ENCODE measurements at regions not wholly inside any gene's neighbourhood (a gene's known extent, or its start where the extent isn't known, plus 50 kb on each side); places are given as distances from the start of the nearest gene placed in this dataset.
"Not testable (repeated sequence)": the region's sequence is repeated elsewhere in the genome, so short reads cannot be mapped to it uniquely, and the experiment has no call there.

- Mint-ChIP-seq H3K27ac (no peak overlapping the region), H3K36me3 (no peaks in the 10 kb centered on the region), H3K4me3 (no peak overlapping the region), H3K9me3 (peaks cover 2% of the 10 kb centered on the region), H3K4me1 (no peaks in the 10 kb centered on the region), H3K27me3 (no peaks in the 10 kb centered on the region)
- no peak for ATAC-seq
Measured at GRCh38 chr4:52425751-52426326, 233.3 kb downstream of the USP46 start.

GRCh38 chr4:52431410-52431809 lies 227.7 kb downstream of the USP46 start:
- Mint-ChIP-seq H3K9me3 (no peaks in the 10 kb centered on the region), H3K36me3 (no peaks in the 10 kb centered on the region), H3K27me3 (no peaks in the 10 kb centered on the region), H3K27ac (no peak overlapping the region), H3K4me3 (no peak overlapping the region), H3K4me1 (no peaks in the 10 kb centered on the region)
- ATAC-seq = no peak

- H3K4me3 Mint-ChIP-seq = no peak overlapping the region
- no peak for ATAC-seq
- H3K9me3 Mint-ChIP-seq = no peaks in the 10 kb centered on the region
- H3K27me3 Mint-ChIP-seq = no peaks in the 10 kb centered on the region
- no peaks in the 10 kb centered on the region for H3K4me1 Mint-ChIP-seq
- H3K36me3 Mint-ChIP-seq = no peaks in the 10 kb centered on the region
- H3K27ac Mint-ChIP-seq = no peak overlapping the region
Measured at GRCh38 chr4:52431869-52432268, 227.2 kb downstream of the USP46 start.

- H3K4me1 Mint-ChIP-seq, ATAC-seq, H3K4me3 Mint-ChIP-seq, H3K27ac Mint-ChIP-seq, H3K9me3 Mint-ChIP-seq, H3K36me3 Mint-ChIP-seq: not testable (repeated sequence)
- H3K27me3 Mint-ChIP-seq = peaks cover 18% of the 10 kb centered on the region
Measured at GRCh38 chr4:52442524-52442923, 216.6 kb downstream of the USP46 start.

DNA sequence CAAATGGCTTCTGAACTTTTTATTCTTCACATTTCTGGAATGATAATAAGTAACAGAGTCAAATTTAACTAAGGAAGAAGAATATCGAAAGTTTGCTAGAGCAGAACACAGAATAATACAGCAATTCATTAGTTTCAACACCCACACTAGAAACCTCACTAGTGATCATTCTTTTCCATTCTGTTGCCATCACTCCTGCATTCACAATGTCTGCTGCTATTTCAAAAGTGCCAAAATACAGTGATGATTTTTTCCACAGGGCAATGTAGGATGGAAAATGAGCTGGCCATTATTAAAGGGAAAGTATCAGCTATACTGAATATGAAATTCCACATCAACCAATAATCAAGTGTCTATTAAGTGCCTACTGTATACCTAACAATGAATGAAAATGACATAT lies 186.7 kb downstream of the USP46 start:
- H3K4me3 Mint-ChIP-seq = no peak overlapping the region
- H3K27ac Mint-ChIP-seq = no peak overlapping the region
- H3K36me3 Mint-ChIP-seq = no peaks in the 10 kb centered on the region
- H3K27me3 Mint-ChIP-seq = peaks cover 11% of the 10 kb centered on the region
- H3K4me1 Mint-ChIP-seq = no peaks in the 10 kb centered on the region
- ATAC-seq = no peak
- peaks cover 6% of the 10 kb centered on the region for H3K9me3 Mint-ChIP-seq

DNA sequence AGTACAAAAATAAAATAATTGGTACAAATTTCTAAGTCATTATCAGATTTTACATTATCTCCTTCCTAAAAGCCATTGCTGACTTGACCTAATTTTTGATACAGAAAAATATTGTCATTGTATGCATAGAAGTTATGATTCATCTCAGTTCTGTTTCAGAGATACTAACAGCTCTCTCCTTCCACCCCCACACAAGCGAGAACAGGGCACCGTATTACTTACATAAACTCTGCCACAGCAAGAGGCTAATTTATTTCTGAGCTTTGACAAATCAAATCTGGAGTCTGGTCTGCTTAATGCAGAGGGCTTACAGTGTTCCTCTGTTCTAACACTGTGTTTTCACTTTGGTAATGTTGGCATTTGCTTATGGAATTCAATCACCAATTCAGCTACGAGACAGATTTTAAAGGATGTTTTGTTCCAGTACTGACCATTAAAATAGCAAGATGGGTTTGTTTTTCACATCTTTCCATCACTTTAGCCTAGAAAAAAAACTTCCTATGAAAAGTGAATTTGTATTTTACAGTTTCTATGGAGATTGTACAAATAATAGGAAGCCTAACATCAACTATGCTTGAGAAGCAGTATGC lies 181.8 kb downstream of the USP46 start:
- Mint-ChIP-seq H3K36me3 (no peaks in the 10 kb centered on the region), H3K27me3 (no peaks in the 10 kb centered on the region), H3K4me1 (no peaks in the 10 kb centered on the region), H3K4me3 (no peak overlapping the region), H3K9me3 (no peaks in the 10 kb centered on the region), H3K27ac (no peak overlapping the region)
- ATAC-seq = no peak

DNA sequence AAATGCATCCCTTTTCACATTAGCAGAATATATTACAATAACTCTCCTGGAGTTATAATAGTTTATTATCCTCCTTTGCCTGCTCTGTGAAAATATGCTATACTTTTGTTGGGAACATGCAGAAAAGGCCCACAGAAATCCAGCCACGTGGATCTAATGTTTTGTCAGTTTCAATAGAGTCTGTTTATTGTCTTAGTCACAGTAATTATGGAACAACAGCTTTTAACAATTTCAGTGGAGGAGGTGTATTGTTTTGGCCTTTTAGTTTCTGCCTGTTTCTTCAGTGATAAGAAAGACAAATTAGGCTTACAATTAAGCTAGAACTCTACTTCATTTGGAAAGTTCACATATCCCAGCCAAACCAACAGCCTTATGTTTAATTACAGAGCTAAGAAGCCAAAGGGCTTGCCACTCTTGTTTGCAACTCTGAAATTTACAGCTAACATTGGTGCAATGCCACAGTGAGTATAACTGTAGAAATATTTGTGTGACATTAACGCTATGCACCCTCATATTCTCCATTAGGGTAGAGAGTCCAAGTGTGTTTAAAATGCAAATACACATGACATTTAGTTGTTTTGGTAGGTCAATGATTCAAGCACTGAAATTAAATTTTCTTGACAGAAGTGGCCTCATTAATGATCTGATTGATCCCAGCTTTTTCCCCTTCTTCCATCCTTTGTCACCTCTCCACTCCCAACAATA lies 175.8 kb downstream of the USP46 start:
- Mint-ChIP-seq H3K4me1 (no peaks in the 10 kb centered on the region), H3K27me3 (peaks cover 18% of the 10 kb centered on the region), H3K27ac (no peak overlapping the region), H3K4me3 (no peak overlapping the region), H3K9me3 (no peaks in the 10 kb centered on the region), H3K36me3 (no peaks in the 10 kb centered on the region)
- ATAC-seq = no peak

- H3K27me3 Mint-ChIP-seq = peaks cover 23% of the 10 kb centered on the region
- H3K9me3 Mint-ChIP-seq = no peaks in the 10 kb centered on the region
- H3K4me1 Mint-ChIP-seq = no peaks in the 10 kb centered on the region
- no peak overlapping the region for H3K27ac Mint-ChIP-seq
- ATAC-seq = no peak
- no peaks in the 10 kb centered on the region for H3K36me3 Mint-ChIP-seq
- H3K4me3 Mint-ChIP-seq = no peak overlapping the region
Measured at GRCh38 chr4:52507774-52508173, 151.3 kb downstream of the USP46 start.

GRCh38 chr4:52510939-52511565 lies 148.0 kb downstream of the USP46 start:
- no peaks in the 10 kb centered on the region for H3K4me1 Mint-ChIP-seq
- no peaks in the 10 kb centered on the region for H3K36me3 Mint-ChIP-seq
- peaks cover 3% of the 10 kb centered on the region for H3K9me3 Mint-ChIP-seq
- ATAC-seq = no peak
- no peak overlapping the region for H3K27ac Mint-ChIP-seq
- H3K4me3 Mint-ChIP-seq = no peak overlapping the region
- H3K27me3 Mint-ChIP-seq = peaks cover 15% of the 10 kb centered on the region

DNA sequence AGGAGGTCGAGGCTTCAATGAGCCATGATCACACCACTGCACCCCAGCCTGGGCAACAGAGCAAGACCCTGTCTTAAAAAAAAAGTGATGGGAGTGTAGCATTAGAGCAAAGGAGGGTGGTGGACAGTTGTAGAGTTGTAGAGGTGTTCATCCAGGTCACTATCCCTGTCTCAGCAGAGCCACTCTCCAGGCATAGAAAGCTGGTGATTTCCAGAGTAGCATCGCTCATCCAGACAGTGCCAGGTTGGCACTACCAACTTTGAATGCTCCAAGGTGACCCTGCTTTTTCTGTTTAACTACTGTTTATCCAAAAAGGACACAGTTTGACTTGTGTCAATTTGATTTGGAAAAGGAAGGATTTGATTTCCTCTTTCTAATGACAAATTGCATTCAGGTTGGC lies 147.3 kb downstream of the USP46 start:
- Mint-ChIP-seq H3K27ac (no peak overlapping the region), H3K27me3 (peaks cover 7% of the 10 kb centered on the region)

DNA sequence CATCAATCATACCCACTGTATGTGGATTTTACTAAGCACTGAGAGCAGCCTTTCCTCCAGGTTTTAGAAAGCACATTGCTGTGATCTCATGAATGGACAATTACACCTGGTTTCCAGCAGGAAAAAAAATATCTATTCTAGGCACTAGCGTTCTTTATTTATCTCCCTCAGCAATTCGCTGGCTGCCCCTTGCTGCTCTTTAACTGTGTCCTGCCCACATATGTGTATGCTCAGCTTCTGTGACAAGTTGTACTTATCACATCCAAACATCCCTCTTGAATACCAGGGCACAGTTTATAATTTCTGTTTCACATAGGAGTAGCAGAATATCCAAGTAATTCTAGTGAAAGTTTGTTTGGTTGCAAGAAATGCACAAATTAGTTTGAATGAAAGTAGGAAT lies 146.8 kb downstream of the USP46 start:
- H3K27ac Mint-ChIP-seq = no peak overlapping the region
- no peak for ATAC-seq
- H3K27me3 Mint-ChIP-seq = peaks cover 3% of the 10 kb centered on the region
- H3K9me3 Mint-ChIP-seq = peaks cover 3% of the 10 kb centered on the region
- H3K36me3 Mint-ChIP-seq = no peaks in the 10 kb centered on the region
- H3K4me1 Mint-ChIP-seq = no peaks in the 10 kb centered on the region
- H3K4me3 Mint-ChIP-seq = no peak overlapping the region

More for the DNA sequence above, 147.3 kb downstream of the USP46 start:
- peaks cover 3% of the 10 kb centered on the region for H3K9me3 Mint-ChIP-seq
- H3K4me1 Mint-ChIP-seq = no peaks in the 10 kb centered on the region
- no peak overlapping the region for H3K4me3 Mint-ChIP-seq
- ATAC-seq = no peak
- H3K36me3 Mint-ChIP-seq = no peaks in the 10 kb centered on the region

DNA sequence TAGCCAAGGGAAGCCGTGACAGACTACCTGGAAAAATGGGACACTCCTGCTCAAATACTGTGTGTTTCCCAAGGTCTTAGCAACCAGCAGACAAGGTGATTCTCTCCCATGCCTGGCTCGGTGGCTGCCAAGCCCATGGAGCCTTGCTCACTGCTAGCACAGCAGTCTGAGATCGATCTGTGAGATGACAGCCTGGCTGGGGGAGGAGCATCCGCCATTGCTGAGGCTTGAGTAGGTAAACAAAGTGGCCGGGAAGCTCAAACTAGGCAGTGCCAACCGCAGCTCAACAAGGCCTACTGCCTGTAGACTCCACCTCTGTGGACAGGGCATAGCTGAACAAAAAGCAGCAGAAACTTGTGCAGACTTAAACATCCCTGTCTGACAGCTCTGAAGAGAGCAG lies 137.0 kb downstream of the USP46 start:
- not testable (repeated sequence) for H3K4me1 Mint-ChIP-seq, ATAC-seq, H3K27ac Mint-ChIP-seq, H3K36me3 Mint-ChIP-seq, H3K4me3 Mint-ChIP-seq, H3K9me3 Mint-ChIP-seq
- H3K27me3 Mint-ChIP-seq = peaks cover 31% of the 10 kb centered on the region

DNA sequence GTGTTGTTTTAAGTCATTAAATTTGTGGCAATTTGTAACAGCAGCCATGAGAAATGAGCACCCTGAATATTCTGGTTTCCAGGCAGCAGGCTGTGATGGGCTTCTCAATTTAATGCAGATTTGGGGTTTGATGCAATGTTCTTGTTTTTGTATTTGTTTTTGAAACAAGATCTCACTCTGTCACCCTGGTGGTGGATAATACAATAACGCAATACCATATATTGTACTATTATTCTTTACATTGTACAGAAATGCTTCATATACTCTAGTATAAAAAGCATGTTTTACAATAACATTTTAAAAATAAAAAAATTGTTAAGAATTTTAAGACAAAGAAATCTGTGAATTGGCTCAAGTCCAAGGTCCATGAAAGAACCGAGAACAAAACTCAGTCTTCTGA lies 129.1 kb downstream of the USP46 start:
- ATAC-seq = no peak
- Mint-ChIP-seq H3K36me3 (no peaks in the 10 kb centered on the region), H3K4me3 (no peak overlapping the region), H3K27ac (no peak overlapping the region), H3K4me1 (no peaks in the 10 kb centered on the region), H3K9me3 (peaks cover 8% of the 10 kb centered on the region), H3K27me3 (peaks cover 9% of the 10 kb centered on the region)

DNA sequence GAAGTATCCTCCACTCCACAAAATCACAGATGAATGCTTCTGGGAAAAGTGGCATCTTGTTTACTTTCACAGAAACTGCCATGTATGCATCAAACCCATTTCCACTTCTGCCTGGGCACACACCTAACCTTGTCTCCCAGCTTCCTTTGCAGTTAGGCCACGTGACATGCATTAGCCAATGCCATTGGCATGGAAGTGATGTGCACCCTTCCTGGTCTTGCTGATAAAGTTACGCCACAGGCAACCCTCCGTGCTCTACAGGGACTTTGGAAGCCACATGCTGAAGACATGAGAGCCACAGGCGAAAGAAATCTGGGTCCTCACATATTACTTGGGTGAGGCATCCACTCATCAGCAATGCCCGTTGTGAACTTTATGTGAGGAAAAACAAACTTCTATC lies 123.3 kb downstream of the USP46 start:
- Mint-ChIP-seq H3K27ac (no peak overlapping the region), H3K9me3 (peaks cover 6% of the 10 kb centered on the region), H3K27me3 (peaks cover 9% of the 10 kb centered on the region), H3K4me3 (no peak overlapping the region), H3K36me3 (no peaks in the 10 kb centered on the region), H3K4me1 (no peaks in the 10 kb centered on the region)
- ATAC-seq = no peak

Data from stimulated activated memory B cell treated with anti-CD40 and anti-IgM and Interleukin-4, amounts not matched to agents 10 μg/mL and 1 μg/mL and 100 μg/mL, for 72 hours (primary cell).